T1000 (cell line): ENCODE measurements at regions not wholly inside any gene's neighbourhood (a gene's known extent, or its start where the extent isn't known, plus 50 kb on each side); places are given as distances from the start of the nearest gene placed in this dataset.

Experiments
- DNase-seq: peaks from one replicate; lab custom pipeline; 2025; ENCODE audit warnings: mixed read lengths; lab: John Stamatoyannopoulos, UW

DNA sequence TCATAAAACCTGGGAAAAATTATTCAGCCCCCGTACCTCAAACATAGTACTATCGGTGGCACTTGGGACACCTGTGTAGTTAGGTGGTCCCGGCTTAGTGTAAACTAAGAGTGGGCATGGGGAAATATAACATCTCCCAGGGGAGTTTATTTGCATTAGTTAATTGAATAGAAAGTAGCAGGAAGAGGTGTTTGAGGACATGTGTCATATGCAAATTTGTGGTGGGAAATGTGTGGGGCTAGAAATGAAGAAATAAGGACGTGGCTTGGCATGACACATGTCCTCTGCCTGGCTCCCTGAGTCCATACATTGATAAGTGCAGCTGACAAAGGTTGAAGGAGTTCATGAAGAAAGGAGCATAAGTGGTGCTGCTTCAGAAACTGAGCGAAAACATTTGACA, 483.6 kb downstream of the SH2D1A start:
- DNase-seq = no peak

DNA sequence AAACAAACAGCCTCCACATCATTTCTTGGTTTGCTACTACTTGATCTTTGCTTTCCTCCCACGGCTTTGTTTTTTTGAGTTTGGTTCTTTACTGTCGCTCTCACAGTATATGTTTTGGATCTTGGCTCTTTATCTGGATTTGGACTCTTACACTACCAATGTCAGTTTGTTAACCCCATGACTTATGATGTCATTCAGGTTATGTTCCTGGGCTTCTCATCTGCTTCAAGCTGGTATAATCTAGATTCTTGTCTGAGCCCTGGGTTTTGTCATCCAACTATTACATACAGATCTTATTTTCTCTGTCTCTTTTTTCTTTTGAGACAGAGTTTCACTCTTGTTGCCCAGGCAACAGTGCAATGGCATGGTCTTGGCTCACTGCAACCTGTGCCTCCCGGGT, 482.9 kb upstream of the TEX13C start:
- no peak for DNase-seq

DNA sequence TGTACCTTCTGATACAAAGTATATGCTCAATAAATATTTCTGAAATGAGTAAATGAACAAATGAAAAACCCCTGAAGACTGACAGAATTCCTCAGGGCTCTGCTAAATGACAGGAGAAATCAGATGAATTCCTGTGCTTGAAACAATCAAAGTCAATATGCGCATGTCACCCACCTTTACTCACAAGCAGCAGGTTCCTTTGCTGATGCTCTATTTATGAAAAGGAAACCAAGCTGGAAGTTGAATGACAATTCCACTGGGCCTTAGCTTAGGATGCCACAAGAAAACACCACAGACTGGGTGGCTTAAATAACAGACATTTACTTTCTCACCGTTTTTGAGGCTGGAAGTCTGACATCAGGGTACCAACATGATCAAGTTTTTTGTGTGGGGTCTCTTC, 477.5 kb upstream of the TEX13C start:
- DNase-seq = no peak

GRCh38 chrX:124860736-124861135, 458.9 kb upstream of the TEX13C start:
- DNase-seq = no peak

- no peak for DNase-seq
Observed at GRCh38 chrX:124862301-124862700, 457.4 kb upstream of the TEX13C start.

DNA sequence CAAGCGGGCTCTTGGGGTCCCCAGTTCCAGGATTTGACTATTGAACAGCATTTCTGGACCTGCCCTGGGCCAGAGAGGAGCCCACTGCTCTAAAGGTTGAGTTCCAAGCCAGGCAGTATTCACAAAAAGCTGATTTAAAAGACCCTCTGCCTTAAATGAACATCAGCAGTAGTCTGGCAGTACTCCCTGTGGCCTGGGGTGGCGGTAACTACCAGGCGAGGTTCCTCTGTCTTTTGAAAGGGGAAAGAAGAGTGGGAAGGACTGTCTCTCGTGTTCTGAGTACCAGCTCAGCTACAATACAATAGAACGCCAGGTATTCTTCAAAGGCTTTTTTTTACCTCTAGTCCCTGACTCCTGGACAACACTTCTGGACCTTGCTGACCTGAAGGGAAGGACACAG, 456.4 kb upstream of the TEX13C start:
- no peak for DNase-seq

- no peak for DNase-seq
Observed at GRCh38 chrX:124887572-124887971, 432.1 kb upstream of the TEX13C start.

GRCh38 chrX:124895947-124896346, 423.7 kb upstream of the TEX13C start:
- no peak for DNase-seq

GRCh38 chrX:124902953-124903352, 416.7 kb upstream of the TEX13C start:
- DNase-seq = no peak

DNA sequence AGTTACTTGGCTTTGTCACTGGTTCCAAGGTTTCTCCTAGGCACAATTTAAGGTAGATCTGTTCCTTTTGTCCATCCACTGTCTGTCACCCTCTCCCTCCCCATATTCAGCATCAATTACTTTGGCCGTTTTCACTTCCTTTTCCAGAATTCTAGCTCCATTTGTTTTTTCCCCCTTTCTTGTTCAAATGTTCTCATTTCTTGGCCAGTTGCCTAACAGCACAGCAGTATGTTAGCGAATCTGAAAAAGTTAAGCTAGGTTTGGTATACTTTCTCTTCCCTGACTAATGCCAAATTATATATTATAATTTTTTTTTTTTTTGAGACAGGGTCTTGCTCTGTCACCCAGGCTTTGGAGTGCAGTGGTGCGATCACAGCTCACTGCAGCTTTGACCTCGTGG, 409.1 kb upstream of the TEX13C start:
- DNase-seq = no peak

DNA sequence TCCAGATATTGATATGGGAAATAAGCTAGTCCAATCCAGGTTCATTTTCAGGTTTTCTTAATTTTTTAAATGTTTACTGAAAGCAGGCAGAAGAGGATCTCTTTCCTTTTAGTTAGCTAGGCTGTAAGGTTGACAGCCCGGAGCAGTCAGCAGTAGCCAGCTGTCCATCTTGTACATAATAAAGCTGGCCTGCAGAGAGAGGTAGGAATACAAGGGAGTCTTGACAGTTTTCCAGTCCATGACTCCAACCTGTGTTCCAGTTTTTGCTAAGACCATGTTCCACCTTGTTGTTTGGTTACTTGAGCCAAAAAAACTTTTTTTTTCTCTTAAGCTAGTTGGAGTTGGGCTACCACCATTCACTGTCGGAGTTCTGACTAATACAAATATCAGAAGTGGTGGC, 402.7 kb upstream of the TEX13C start:
- DNase-seq = no peak

- no peak for DNase-seq
Observed at GRCh38 chrX:124925681-124926080, 394.0 kb upstream of the TEX13C start.

DNA sequence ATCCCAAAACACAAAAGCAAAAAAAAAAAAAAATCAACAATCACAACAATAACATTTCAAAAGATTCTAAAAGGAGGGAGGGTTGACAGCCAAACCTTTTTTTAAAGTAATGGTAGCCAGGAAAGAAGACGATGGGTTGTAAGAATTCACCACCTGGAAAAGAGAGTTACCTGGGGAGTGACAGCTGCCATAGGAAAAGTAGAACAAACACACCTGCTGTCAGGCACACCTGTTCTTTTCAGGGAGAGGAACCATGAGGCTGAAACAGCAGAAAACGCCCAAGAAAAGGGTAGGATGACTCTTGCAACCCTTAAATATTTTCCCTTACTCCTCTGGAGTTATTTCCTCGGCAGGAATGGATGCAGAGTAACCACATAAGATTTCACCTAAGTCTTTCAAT, 388.4 kb upstream of the TEX13C start:
- DNase-seq = no peak

GRCh38 chrX:124931958-124932357, 387.7 kb upstream of the TEX13C start:
- no peak for DNase-seq

GRCh38 chrX:124938715-124939114, 381.0 kb upstream of the TEX13C start:
- DNase-seq = no peak

GRCh38 chrX:124940531-124940930, 379.1 kb upstream of the TEX13C start:
- DNase-seq = no peak

DNA sequence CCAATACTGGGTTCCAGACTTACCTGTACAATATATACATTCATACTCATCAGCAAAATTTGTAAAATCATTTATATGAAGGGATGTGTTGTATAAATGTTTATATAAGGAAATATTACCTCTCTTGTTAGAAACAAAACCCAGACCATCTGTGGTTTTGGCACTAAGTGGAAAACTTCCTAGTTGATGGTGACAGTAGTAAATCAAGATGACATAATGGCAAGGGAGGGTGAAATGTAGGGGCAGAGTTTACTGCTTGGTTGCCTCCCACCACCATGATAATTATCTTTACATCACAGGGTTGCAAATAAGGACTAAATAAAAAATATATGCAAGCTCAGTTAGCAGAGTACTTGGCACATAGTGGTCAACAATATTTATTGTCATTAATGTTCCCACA, 365.3 kb upstream of the TEX13C start:
- no peak for DNase-seq

GRCh38 chrX:124960454-124960853, 359.2 kb upstream of the TEX13C start:
- no peak for DNase-seq

- no peak for DNase-seq
Observed at GRCh38 chrX:124963717-124964116, 356.0 kb upstream of the TEX13C start, which contains the start of gene TENM1. TENM1 (minus strand) TSS chrX:124963817.

GRCh38 chrX:124975456-124975855, 344.2 kb upstream of the TEX13C start:
- DNase-seq = no peak

- DNase-seq = no peak
Observed at GRCh38 chrX:124981420-124981819, 338.3 kb upstream of the TEX13C start.

DNA sequence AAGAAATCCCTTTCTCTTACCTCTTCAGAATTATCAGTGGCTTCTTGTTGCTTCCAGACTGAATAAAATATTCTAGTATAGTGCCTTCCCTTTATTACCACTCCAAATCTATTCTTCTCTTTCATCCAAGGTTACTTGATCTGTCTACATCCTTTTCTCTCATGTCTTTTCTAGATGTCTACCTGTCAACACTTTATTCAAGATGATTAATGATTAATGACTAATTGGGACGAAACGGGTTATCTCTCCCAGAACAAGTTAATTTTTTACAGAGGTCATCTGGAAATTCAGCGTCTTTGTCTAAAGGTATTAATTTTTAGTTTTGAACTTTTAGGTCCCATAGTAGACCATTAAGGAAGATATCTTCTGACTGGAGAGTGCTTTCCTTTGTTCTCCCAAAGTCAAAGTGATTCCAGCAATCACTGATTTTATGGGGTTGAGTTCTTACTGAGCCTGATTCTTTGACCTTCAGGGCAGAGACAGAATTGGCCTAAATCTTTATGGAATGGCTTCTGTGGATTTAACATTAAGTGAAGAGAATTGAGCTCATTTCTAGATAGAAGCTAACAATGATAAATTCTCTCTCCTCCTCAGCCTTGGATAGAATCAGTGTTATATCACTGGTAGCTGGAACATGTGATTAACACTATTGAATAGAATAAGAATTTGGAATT, 335.4 kb upstream of the TEX13C start:
- no peak for DNase-seq

- no peak for DNase-seq
Observed at GRCh38 chrX:124986284-124986683, 333.4 kb upstream of the TEX13C start.

DNA sequence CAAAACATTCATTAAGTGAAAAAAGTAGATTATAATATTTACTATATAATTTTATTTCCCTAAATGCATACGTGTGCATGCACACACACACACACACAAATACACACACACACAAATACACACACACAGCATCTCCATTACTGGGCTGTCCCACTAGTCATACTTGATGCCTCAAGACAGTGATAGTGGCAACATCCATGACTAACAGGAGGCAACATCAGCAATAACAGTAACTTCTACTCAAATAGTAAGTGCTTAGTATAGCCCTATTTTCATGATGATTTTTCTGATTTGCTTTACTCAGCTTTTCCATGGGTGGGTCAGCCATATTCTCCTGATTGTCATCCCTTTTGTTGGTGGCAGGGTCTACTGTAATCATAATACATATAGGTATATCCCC, 325.9 kb upstream of the TEX13C start:
- DNase-seq = no peak

DNA sequence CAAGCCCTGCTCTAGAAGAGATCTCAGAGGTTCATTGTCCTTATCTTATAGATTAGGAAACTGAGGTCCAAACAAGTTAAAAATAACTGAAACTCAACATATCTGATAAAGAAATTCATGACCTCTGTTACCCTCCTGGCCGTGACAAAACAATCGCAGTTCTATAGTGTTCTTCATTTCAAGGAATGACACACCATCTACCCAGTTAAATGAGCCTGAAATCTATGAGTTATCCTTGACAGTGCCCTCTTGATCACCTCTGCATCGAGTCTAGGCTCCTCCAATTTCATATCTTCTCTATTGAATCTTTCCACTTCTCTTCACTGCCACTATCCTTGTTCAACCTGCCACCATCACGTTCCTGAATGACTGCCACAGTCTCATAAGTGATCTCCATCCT, 325.3 kb upstream of the TEX13C start:
- DNase-seq = no peak
